A673 (cell line): ENCODE measurements at regions not wholly inside any gene's neighbourhood (a gene's known extent, or its start where the extent isn't known, plus 50 kb on each side); places are given as distances from the start of the nearest gene placed in this dataset.

Source experiments
- BruUV-seq: library from RNA; stranded (reverse); fragments of 400-500 nt; replicated peaks from 2 replicates; lab custom pipeline; 2021; lab: Mats Ljungman, UMichigan
- CTCF ChIA-PET: fragments of 300-600 bp; sonication (Branson Sonifier 250); formaldehyde crosslinking; loops from one replicate; lab custom pipeline; 2022; ENCODE audit warnings: antibody characterized with exemption; lab: Charles Lee
- POLR2A ChIA-PET: fragments of 300-600 bp; sonication (Branson Sonifier 250); formaldehyde crosslinking; loops from one replicate; lab custom pipeline; 2022; ENCODE audit warnings: antibody characterized with exemption; ENCODE audit not compliant: low non-redundant PET; lab: Charles Lee
- DNase-seq: peaks from one replicate; pipeline ENCODE4 v3.0.0-alpha.2; 2015; ENCODE audit warnings: low spot score
- H3K27ac ChIP-seq: fragments of 200-600 bp; sonication (generic); 2 replicates; pipeline ENCODE4 v1.5.1; 2016; ENCODE audit warnings: mixed run types, low read depth, mild to moderate bottlenecking, mixed read lengths, antibody characterized with exemption, low read length; ENCODE audit not compliant: poor library complexity, severe bottlenecking
- H3K27me3 ChIP-seq: fragments of 200-600 bp; sonication (generic); replicated peaks from 2 replicates; pipeline ENCODE4 v1.6.1; 2017; ENCODE audit warnings: mixed run types, low read depth, mild to moderate bottlenecking, mixed read lengths, antibody characterized with exemption, low read length; ENCODE audit not compliant: insufficient read depth, poor library complexity
- H3K36me3 ChIP-seq: fragments of 200-600 bp; sonication (generic); 2 replicates; pipeline ENCODE4 v1.6.1; 2016; ENCODE audit warnings: mixed run types, mild to moderate bottlenecking, mixed read lengths, antibody characterized with exemption, low read length; ENCODE audit not compliant: insufficient read depth, poor library complexity, severe bottlenecking
- H3K4me1 ChIP-seq: fragments of 200-600 bp; sonication (generic); 2 replicates; pipeline ENCODE4 v1.6.1; 2017; ENCODE audit warnings: mixed run types, mild to moderate bottlenecking, mixed read lengths, antibody characterized with exemption, low read length; ENCODE audit not compliant: insufficient read depth, poor library complexity, severe bottlenecking
- H3K4me3 ChIP-seq: fragments of 200-600 bp; sonication (generic); 2 replicates; pipeline ENCODE4 v1.5.1; 2016; ENCODE audit warnings: low read depth, mixed run types, mild to moderate bottlenecking, mixed read lengths, low read length; ENCODE audit not compliant: poor library complexity, severe bottlenecking
- H3K9me3 ChIP-seq: fragments of 200-600 bp; sonication (generic); 2 replicates; pipeline ENCODE4 v1.6.1; 2016; ENCODE audit warnings: mixed run types, low read depth, mild to moderate bottlenecking, mixed read lengths, antibody characterized with exemption, low read length; ENCODE audit not compliant: poor library complexity, severe bottlenecking
- EZH2 ChIP-seq: fragments of 200-600 bp; sonication (generic); IDR thresholded peaks from 2 replicates; pipeline ENCODE4 v1.6.1; 2017; ENCODE audit warnings: borderline replicate concordance, low read depth, mild to moderate bottlenecking, mixed read lengths, antibody characterized with exemption, low read length; ENCODE audit not compliant: poor library complexity, severe bottlenecking
- intact Hi-C: fragments of 100-400 bp; cut with micrococcal nuclease; formaldehyde crosslinking; loops from one replicate; pipeline ENCODE4 v1.10.0; 2022; ENCODE audit not compliant: unreplicated experiment
- TF ChIP-seq, protein P1 (sequence below): fragments of 300-800, 200-600 bp; sonication (generic); conservative IDR thresholded peaks from 2 replicates; pipeline ENCODE4 v1.5.1; 2017; ENCODE audit warnings: low read depth, mild to moderate bottlenecking, antibody characterized with exemption, low read length, moderate library complexity, mixed read lengths

DNA sequence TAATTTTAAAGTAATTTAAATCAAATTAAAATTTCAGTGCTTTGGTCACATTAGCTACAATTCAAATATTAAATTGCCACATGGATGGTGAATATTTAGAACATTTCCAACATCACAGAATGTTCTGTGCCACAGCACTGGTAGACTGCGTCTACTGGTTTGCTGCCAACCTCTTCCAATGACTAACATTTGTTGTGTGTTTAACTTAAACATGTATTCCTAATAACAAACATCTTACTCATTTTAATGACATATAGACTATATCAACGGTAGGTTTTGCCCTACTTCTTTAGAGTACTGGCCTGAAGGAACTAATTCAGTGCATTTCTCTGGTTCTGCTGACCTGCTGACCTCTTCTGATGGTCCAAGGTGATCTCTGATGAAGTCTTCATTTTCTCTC, 157.6 kb downstream of the DCK start:
- intact Hi-C loops, result no loop called here
- BruUV-seq, result no TSS peak
- POLR2A ChIA-PET, result no interaction called here

DNA sequence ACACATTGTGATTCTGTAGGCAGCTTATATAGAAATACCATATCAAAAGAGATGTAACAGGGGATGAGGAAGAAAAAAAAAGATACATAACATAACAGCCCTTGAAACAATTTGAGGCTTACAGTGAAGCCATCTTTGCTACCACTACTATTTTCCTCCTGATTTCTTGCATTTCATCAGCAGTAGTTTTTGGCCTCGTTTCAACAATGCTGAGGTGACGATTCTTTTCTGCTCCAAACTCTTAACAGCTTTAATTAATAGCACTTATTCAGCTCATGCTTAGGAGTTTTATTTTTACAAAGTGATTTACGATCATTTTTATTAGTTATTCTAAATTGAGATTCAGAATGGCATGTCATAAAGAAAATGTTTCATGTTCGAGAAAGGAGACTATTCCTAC, 163.2 kb downstream of the DCK start:
- Histone ChIP-seq H3K9me3 (no peaks in the 10 kb centered on the region), H3K27me3 (no peaks in the 10 kb centered on the region), H3K36me3 (no peaks in the 10 kb centered on the region), H3K27ac (no peak overlapping the region), H3K4me1 (no peaks in the 10 kb centered on the region), H3K4me3 (no peak overlapping the region)
- intact Hi-C loops, result no loop called here
- POLR2A ChIA-PET, result no interaction called here
- peak; percentile 10 for DNase-seq
- TF ChIP-seq, protein P1, sequence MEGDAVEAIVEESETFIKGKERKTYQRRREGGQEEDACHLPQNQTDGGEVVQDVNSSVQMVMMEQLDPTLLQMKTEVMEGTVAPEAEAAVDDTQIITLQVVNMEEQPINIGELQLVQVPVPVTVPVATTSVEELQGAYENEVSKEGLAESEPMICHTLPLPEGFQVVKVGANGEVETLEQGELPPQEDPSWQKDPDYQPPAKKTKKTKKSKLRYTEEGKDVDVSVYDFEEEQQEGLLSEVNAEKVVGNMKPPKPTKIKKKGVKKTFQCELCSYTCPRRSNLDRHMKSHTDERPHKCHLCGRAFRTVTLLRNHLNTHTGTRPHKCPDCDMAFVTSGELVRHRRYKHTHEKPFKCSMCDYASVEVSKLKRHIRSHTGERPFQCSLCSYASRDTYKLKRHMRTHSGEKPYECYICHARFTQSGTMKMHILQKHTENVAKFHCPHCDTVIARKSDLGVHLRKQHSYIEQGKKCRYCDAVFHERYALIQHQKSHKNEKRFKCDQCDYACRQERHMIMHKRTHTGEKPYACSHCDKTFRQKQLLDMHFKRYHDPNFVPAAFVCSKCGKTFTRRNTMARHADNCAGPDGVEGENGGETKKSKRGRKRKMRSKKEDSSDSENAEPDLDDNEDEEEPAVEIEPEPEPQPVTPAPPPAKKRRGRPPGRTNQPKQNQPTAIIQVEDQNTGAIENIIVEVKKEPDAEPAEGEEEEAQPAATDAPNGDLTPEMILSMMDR, result no peak
- no peak for TF ChIP-seq EZH2
- no TSS peak for BruUV-seq
- CTCF ChIA-PET, result no interaction called here

More for the DNA sequence above, 157.6 kb downstream of the DCK start:
- Histone ChIP-seq H3K4me1 (no peaks in the 10 kb centered on the region), H3K27ac (no peak overlapping the region), H3K4me3 (no peak overlapping the region), H3K27me3 (no peaks in the 10 kb centered on the region), H3K36me3 (no peaks in the 10 kb centered on the region), H3K9me3 (no peaks in the 10 kb centered on the region)
- TF ChIP-seq, protein P1, result no peak
- TF ChIP-seq EZH2, result no peak
- DNase-seq, result no peak
- CTCF ChIA-PET, result no interaction called here

DNA sequence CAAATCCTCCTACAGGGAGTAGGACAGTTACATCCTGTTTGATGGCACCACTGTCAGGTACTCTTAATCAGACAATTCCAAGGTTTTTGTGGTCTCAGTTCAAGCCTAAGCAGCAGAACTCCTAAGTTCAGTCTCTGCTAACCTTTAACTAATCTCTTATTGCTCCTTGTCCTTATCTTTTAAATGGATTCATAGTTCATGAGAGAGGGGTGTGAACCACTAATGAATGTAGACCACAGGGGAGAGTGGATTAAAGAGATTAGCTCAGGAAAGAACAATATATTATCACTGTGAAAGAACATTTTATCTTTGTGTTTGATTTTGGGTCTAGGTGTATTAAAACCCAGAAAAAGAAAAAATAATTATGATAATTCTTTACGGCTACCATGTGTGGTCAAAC, 168.9 kb downstream of the DCK start:
- intact Hi-C loops, result no loop called here
- no TSS peak for BruUV-seq
- Histone ChIP-seq H3K4me3 (no peak overlapping the region), H3K36me3 (no peaks in the 10 kb centered on the region), H3K4me1 (no peaks in the 10 kb centered on the region), H3K9me3 (no peaks in the 10 kb centered on the region), H3K27ac (no peak overlapping the region), H3K27me3 (no peaks in the 10 kb centered on the region)
- CTCF ChIA-PET, result no interaction called here
- POLR2A ChIA-PET, result no interaction called here
- TF ChIP-seq, protein P1, result no peak
- no peak for TF ChIP-seq EZH2
- no peak for DNase-seq
